HG02870 (cell line): ENCODE measurements at regions not wholly inside any gene's neighbourhood (a gene's known extent, or its start where the extent isn't known, plus 50 kb on each side); places are given as distances from the start of the nearest gene placed in this dataset.

Source experiments
- ATAC-seq: cut with Tn5 transposase; IDR thresholded peaks from one replicate; pipeline ENCODE4 v1.9.1; 2021; ENCODE audit warnings: mild to moderate bottlenecking, moderate library complexity; ENCODE audit not compliant: unreplicated experiment

- no peak for ATAC-seq
Observed at GRCh38 chr5:29779141-29779540, 1414.3 kb upstream of the CDH6 start.

GRCh38 chr5:29777373-29777772 lies 1416.1 kb upstream of the CDH6 start:
- no peak for ATAC-seq

DNA sequence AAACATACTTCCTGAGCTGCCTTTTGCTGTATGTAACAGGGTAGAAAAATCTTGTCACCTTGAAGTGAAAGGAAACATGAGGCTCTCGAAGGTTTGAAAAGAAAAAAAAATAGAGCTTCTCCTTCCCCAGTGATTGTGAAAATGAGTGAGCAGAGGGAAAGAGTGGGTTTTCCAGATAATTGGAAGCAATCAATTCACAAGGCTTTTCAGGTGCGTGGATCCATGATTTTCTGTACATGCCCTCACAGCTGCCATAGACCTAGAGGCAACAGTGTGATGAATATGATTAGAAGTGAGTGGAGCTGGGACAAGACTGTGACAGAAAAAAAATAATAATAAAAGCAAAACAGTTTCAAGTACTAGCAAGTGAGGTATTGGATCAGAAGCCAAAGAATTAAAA lies 1422.5 kb upstream of the CDH6 start:
- ATAC-seq, result no peak

DNA sequence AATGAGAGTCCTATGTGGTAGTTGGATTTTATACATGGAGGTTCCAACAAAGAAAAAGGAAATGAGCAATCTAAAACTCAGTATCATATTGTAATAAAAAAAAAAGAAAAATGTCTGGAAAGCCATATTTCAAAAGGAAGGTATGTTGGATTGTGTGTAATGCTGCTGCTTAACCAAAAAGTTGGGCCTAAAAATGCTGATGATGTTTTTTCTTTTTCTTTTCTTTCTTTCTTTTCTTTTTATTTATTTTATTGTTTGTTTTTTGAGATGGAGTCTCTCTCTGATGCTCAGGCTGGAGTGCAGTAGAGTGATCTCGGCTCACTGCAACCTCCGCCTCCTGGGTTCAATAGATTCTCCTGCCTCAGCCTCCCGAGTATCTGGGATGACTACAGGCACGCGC lies 1424.0 kb upstream of the CDH6 start:
- no peak for ATAC-seq

- ATAC-seq, result no peak
Observed at GRCh38 chr5:29758986-29759421, 1434.5 kb upstream of the CDH6 start.

GRCh38 chr5:29750453-29750852 lies 1443.0 kb upstream of the CDH6 start:
- ATAC-seq, result no peak

DNA sequence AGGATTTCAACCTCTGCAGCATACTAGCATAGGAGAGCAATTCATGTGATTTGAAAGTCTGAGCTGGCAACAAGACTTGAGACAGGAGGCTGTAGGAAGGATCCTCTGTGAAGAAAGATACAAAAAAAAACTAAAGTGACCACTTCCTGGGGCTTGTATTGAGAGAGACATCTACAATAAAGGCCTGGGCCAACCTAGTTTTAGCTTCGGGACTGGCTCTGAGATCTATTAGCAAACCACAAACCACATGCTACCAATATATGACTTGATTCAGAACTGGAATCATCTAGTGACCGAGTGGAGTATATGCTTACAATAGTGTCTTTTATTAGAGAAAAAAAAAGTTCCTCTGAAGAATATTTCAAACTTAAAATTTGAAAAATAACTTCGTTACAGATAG lies 1448.9 kb upstream of the CDH6 start:
- no peak for ATAC-seq

DNA sequence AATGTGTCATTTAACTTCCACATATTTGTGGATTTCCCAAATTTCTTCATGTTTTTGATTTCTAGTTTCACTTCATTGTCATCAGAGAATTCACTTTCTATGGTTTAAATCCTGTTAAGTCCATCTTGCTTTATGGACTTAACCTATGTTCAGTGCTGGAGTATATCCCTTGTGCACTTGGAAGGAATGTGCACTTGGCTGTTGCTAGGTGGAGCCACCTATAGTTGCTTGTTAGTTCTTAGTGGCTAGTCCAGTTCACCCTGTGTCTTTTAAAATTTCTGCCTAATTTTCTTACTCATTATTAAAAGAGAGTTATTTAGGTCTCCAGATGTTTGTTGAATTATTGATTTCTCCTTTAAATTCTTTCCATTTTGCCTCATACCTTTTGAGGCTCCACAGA lies 1472.5 kb upstream of the CDH6 start:
- ATAC-seq, result no peak

DNA sequence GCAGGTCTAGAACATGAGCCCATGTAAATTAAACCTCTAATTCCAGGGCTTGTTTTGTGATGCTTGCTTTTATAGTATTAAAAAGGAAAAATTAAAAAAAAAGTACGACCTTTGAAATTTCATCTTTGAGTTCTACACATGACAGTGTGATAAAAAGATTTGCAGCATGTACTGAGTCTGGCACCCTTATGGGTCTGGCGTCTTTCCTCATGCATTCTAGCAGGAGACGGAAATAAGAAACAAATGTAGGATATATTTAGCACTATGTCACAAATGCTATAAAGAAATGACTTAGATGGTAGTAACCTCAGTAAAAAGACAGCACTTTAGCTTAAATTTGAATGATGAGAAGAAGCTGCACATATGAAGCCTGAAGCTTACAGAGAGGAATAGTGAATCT lies 1474.3 kb upstream of the CDH6 start:
- ATAC-seq, result no peak

DNA sequence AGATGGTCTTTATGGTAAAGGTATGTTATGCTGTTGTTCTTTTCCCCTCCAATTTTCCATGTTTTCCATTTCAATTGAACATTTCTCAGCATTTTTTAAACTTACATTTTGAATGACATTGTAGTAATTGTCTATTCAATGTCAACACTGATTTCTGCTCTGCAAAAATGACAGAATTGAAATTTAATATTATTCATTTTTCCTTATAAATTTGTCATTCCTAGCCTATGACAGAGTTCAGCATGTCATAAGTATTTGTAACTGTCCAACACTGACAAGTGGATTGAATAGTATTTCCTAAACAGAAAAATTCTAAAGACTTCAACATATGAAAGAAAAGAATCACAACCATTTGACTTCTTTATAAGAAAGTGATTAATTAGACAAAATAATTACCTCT lies 1478.3 kb upstream of the CDH6 start:
- ATAC-seq, result no peak

GRCh38 chr5:29702875-29703274 lies 1490.6 kb upstream of the CDH6 start:
- no peak for ATAC-seq

DNA sequence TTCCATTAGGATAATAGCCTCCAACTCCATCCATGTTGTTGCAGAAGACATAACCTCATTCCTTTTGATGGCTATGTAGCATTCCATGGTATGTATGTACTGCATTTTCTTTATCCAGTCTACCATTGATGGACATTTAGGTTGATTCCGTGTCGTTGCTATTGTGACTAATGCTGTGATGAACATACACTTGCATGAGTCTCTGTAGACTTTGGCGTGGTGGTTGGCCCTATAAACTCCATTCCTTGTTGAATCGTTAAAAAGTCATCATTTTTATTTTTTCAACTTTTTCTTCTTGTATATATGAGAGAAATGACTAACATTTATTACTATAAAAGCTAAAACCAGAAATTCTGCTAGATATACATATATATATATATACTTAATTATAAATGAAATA lies 1491.9 kb upstream of the CDH6 start:
- no peak for ATAC-seq

DNA sequence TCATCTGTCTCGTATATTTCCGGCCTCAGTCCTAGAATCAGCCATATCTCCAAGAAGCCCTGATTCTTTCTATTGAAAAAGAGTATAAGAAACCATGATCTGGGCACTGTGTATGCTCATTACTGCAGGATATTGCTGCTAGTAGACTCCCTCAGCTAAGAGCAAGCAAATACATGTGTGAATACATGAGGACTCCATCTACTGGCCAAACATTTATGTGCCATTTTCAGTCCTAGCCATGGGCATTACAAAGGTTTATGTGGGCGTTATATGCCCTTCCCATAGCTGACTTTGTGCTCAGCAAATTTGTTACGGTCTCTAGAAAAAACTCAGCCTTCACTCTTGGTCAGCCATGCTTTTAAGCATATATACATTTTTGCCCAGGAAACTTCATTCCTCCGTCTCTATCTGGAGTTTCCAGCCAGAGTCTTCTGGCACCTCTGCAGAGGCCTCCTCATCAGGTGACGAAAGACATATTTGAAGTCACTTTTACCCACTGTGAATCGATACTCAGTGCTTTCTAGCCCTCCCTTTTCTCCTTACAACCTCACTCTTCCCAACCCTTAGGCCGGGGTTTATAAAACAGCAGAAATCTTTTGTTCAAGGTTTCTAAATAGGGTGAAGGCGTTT lies 1495.6 kb upstream of the CDH6 start:
- ATAC-seq, result no peak

- no peak for ATAC-seq
Observed at GRCh38 chr5:29697278-29697677, 1496.2 kb upstream of the CDH6 start.

DNA sequence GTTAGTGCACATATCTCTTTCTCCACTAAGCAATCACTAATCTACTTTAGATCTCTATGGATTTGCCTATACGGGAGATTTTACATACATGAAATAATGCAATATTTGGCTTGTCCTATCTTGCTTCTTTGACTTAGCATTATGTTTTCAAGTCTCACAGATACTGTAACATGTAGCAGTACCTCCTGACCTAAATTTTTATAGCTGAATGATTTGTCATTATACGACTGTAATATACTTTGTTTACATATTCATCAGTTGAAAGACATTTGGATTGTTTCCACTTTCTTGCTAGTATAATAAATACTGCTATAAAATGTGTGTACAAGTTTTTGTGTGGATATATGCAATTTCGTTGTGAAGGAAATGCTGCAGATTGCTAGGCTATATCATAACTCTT lies 1520.8 kb upstream of the CDH6 start:
- no peak for ATAC-seq

- ATAC-seq, result no peak
Observed at GRCh38 chr5:29662876-29663275, 1530.6 kb upstream of the CDH6 start.

DNA sequence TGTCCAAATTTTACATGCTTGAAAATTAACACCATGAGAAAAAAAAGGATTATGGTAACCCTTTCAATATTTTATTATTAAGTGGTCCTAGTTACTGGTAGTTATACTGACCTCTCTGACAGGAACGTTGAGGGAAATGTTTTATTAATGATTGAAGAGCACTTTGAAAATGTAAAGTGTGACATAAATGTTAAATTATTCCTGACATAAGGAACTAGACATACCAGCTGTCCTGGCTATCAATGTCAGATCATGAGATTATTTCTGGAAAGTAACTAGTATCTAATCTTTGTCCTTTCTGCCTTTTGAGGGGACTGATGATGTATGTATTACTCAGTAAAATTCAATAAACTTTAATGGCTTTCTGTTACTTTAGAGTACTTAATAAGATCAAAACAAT lies 1538.5 kb upstream of the CDH6 start:
- no peak for ATAC-seq

DNA sequence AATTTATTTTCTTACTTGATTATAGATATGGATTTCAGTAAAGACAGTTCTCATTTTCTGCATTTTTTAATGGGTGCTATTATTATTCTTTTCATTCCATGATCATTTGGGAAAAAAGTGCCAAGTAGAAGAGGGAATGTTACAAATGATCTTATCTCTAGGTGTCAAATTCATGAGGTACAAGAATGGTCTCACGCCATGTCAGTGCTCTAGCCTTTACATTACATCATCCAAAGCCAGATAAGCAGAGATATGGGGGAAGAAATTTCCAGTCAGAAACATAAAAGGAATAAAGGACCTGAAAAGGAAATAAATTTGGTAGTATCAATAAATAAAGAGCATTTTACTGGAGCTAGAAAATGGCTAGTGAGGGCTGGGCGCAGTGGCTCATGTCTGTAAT lies 1544.2 kb upstream of the CDH6 start:
- no peak for ATAC-seq

DNA sequence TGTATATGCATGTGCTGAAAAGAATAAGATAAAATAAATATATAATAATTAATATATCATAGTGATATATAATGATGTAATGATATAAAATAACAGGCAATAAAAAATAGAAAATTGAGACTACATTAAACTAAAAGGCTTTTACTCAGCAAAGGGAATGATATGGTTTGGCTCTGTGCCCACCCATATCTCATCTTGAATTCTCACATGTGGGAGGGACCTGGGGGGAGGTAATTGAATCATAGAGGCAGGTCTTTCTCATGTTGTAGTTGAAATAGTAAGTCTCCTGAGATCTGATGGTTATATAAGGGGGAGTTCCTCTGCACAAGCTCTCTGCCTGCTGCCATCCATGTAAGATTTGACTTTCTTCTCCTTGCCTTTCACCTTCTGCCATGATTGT lies 1550.9 kb upstream of the CDH6 start:
- ATAC-seq, result no peak

DNA sequence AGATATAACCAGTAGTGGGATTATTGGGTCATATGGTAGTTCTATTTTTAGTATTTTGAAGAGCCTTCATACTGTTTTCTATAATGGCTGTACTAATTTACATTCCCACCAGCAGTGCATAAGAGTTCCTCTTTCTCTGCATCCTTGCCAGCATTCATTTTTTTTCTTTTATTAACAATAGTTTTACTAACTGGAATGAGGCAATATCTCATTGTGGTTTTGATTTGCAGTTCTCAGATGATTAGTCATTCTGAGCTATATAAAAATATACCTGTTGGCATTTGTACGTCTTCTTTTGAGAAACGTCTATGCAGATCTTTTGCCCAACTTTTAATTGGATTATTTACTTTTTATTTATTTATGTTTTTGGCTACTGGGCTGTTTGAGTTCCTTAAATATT lies 1579.3 kb upstream of the CDH6 start:
- ATAC-seq, result no peak

DNA sequence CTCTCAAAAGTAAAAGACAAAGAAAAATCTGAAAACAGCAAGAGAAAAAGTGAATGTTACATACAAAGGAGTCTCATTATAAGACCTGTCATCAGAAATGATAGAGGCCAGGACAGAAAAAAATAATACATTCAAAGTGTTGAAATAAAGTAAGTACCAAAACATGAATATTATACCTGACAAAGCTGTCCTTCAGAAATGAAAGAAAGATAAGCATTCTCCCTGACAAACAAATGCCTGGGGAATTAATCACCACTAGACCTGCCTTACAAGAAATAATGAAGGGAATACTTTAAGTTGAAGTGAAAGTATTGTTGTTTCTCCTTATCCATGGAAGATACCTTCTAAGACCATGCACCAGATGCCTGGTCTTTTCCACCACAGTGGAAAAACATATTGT lies 1605.2 kb upstream of the CDH6 start:
- ATAC-seq, result no peak

- ATAC-seq, result no peak
Observed at GRCh38 chr5:29587832-29588231, 1605.7 kb upstream of the CDH6 start.

DNA sequence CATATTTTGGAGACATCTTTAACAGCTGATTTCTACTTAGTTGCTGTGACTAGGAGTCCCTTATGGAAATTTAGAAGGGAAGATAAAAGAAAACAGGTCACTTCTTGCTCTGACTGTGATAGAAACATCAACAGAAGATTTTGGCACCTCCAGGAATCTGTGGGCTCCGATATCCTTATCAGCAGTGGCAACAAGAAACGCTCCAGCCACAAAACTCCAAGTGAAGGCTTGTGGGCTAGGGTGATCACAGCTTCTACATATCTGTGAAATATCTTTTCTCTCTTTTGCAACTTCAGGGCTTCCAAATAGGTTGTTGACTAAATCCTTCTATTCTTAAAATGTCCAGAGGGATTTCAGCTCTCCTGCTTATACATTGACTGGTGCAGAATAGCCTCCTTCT lies 1625.5 kb upstream of the CDH6 start:
- ATAC-seq, result no peak

DNA sequence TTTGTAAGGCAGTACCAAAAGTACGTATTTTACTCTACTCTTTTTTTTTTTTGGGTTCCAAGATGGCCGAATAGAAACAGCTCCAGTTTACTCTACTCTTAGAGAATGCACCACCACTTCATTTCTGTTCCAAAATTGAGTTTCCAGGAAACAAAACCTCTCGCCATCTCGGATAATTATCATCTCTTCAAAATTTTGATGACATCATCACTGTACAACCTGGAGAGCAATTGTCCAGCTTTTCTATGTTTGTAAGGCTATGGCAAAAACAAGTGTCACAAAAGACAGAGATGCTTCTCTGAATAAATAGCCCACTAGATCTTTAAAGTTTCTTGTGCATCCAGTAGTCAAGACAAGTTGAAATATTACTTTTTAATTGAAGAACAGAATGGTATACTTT lies 1631.9 kb upstream of the CDH6 start:
- no peak for ATAC-seq
